HCT116 (cell line): ENCODE measurements at regions not wholly inside any gene's neighbourhood (a gene's known extent, or its start where the extent isn't known, plus 50 kb on each side); places are given as distances from the start of the nearest gene placed in this dataset.

Experiments
- ATAC-seq: fragments of 200-7000 bp; cut with Tn5 transposase; 2 replicates; pipeline ENCODE4 v1.9.1; 2020; ENCODE audit warnings: mild to moderate bottlenecking, moderate library complexity
- BruUV-seq: library from RNA; stranded (reverse); fragments of 400-500 nt; replicated peaks from 2 replicates; lab custom pipeline; 2021; lab: Mats Ljungman, UMichigan
- CTCF ChIA-PET: fragments of 300-600 bp; sonication (Branson Sonifier 250); formaldehyde crosslinking; loops from one replicate; lab custom pipeline; 2021; ENCODE audit warnings: antibody characterized with exemption; lab: Charles Lee
- POLR2A ChIA-PET: fragments of 300-600, 350-600 bp; sonication (Branson Sonifier 250); formaldehyde crosslinking; loops from one replicate; lab custom pipeline; 2021; ENCODE audit warnings: antibody characterized with exemption; lab: Charles Lee
- RAD21 ChIA-PET, 2 experiments: fragments of 300-600 bp; sonication (Branson Sonifier 250); formaldehyde crosslinking; loops; one replicate each; lab custom pipeline; 2023; ENCODE audit warnings: low total read pairs in 2 of 2; ENCODE audit not compliant: uncharacterized antibody in 2 of 2, unreplicated experiment in 2 of 2, low non-redundant PET in 1 of 2; lab: Charles Lee
- DNase-seq: peaks from one replicate; pipeline ENCODE4 v3.0.0-alpha.2; 2010; ENCODE audit warnings: low read depth, low spot score
- H2AFZ ChIP-seq: fragments of 200-600 bp; shearing (Covaris generic), sonication (generic); 2 replicates; pipeline ENCODE4 v1.6.1; 2017; ENCODE audit warnings: low read depth, mixed run types, mixed read lengths, antibody characterized with exemption, low read length; ENCODE audit not compliant: poor library complexity, severe bottlenecking
- H3K27ac ChIP-seq: 2 replicates; pipeline ENCODE4 v1.5.1; 2012; ENCODE audit warnings: low read depth, low read length
- H3K27me3 ChIP-seq: fragments of 200-600 bp; sonication (generic); 2 replicates; pipeline ENCODE4 v1.6.1; 2016; ENCODE audit warnings: mixed run types, low read length, mixed read lengths; ENCODE audit not compliant: insufficient read depth
- H3K36me3 ChIP-seq, 2 experiments: fragments of 200-500 bp in 1 of 2; fragments of 200-600 bp in 1 of 2; sonication (Bioruptor generic) in 1 of 2; sonication (generic) in 1 of 2; 2 replicates each; pipeline versions ENCODE4 v1.5.1 to v1.6.1; 2014 to 2016; ENCODE audit warnings: low read length in 2 of 2, inconsistent platforms in 1 of 2, mixed read lengths in 1 of 2, mixed run types in 1 of 2; ENCODE audit not compliant: insufficient read depth in 2 of 2, control insufficient read depth in 1 of 2
- H3K4me1 ChIP-seq, 2 experiments: fragments of 200-600 bp in 1 of 2; sonication (generic) in 1 of 2; 2 replicates each; pipeline versions ENCODE4 v1.5.1 to v1.6.1; 2012 to 2017; ENCODE audit warnings: low read length in 2 of 2, inconsistent platforms in 1 of 2, mild to moderate bottlenecking in 1 of 2, mixed read lengths in 1 of 2, mixed run types in 1 of 2, moderate library complexity in 1 of 2; ENCODE audit not compliant: insufficient read depth in 2 of 2, control insufficient read depth in 1 of 2
- H3K4me2 ChIP-seq: fragments of 200-600 bp; sonication (generic); 2 replicates; pipeline ENCODE4 v1.6.1; 2017; ENCODE audit warnings: mixed run types, low read length, mixed read lengths
- H3K4me3 ChIP-seq, 2 experiments: fragments of 200-600 bp in 1 of 2; sonication (generic) in 1 of 2; replicated peaks in 1 of 2; 2 replicates each; pipeline ENCODE4 v1.5.1; 2011 to 2016; ENCODE audit warnings: low read length in 2 of 2, control low read depth in 1 of 2, low read depth in 1 of 2, mild to moderate bottlenecking in 1 of 2, mixed read lengths in 1 of 2, mixed run types in 1 of 2
- H3K79me2 ChIP-seq: fragments of 200-600 bp; sonication (generic); 2 replicates; pipeline ENCODE4 v1.6.1; 2017; ENCODE audit warnings: mild to moderate bottlenecking, mixed run types, low read length, moderate library complexity, mixed read lengths; ENCODE audit not compliant: insufficient read depth
- H3K9ac ChIP-seq: fragments of 200-600 bp; sonication (generic); 2 replicates; pipeline ENCODE4 v1.6.1; 2016; ENCODE audit warnings: low read length, mixed read lengths
- H3K9me2 ChIP-seq: fragments of 200-600 bp; sonication (generic), shearing (Covaris generic); 2 replicates; pipeline ENCODE4 v1.6.1; 2017; ENCODE audit warnings: mixed run types, mild to moderate bottlenecking, moderate library complexity; ENCODE audit not compliant: insufficient read depth
- H3K9me3 ChIP-seq, 2 experiments: fragments of 200-500 bp in 1 of 2; fragments of 200-600 bp in 1 of 2; sonication (Bioruptor generic) in 1 of 2; sonication (generic) in 1 of 2; 2 replicates each; pipeline ENCODE4 v1.6.1; 2014 to 2017; ENCODE audit warnings: low read length in 2 of 2, mixed read lengths in 2 of 2, inconsistent platforms in 1 of 2, low read depth in 1 of 2, mild to moderate bottlenecking in 1 of 2, mixed run types in 1 of 2, moderate library complexity in 1 of 2; ENCODE audit not compliant: control insufficient read depth in 1 of 2, insufficient read depth in 1 of 2
- H4K20me1 ChIP-seq: fragments of 200-600 bp; sonication (generic), shearing (Covaris generic); 2 replicates; pipeline ENCODE4 v1.6.1; 2017; ENCODE audit warnings: mixed run types, mild to moderate bottlenecking, moderate library complexity; ENCODE audit not compliant: insufficient read depth
- CBX3 ChIP-seq: IDR thresholded peaks from 2 replicates; pipeline ENCODE4 v1.6.1; 2012; ENCODE audit warnings: low read depth
- CEBPB ChIP-seq: IDR thresholded peaks from 2 replicates; pipeline ENCODE4 v1.6.1; 2012; ENCODE audit warnings: low read depth
- EGR1 ChIP-seq: IDR thresholded peaks from 2 replicates; pipeline ENCODE4 v1.6.1; 2012; ENCODE audit warnings: low read depth
- EZH2phosphoT487 ChIP-seq: fragments of 200-600 bp; IDR thresholded peaks from 2 replicates; pipeline ENCODE4 v1.6.1; 2018; ENCODE audit warnings: antibody characterized with exemption, borderline replicate concordance
- JUND ChIP-seq: IDR thresholded peaks from 2 replicates; pipeline ENCODE4 v1.6.1; 2012
- POLR2AphosphoS5 ChIP-seq: IDR thresholded peaks from 2 replicates; pipeline ENCODE4 v1.6.1; 2011; ENCODE audit warnings: mild to moderate bottlenecking, low read depth, low read length, moderate library complexity
- RAD21 ChIP-seq: IDR thresholded peaks from 2 replicates; pipeline ENCODE4 v1.6.1; 2012; ENCODE audit warnings: low read depth, mild to moderate bottlenecking
- REST ChIP-seq: IDR thresholded peaks from 2 replicates; pipeline ENCODE4 v1.6.1; 2012; ENCODE audit warnings: low read depth
- SIN3A ChIP-seq: IDR thresholded peaks from 2 replicates; pipeline ENCODE4 v1.6.1; 2012; ENCODE audit warnings: low read depth
- TCF7L2 ChIP-seq: IDR thresholded peaks from 2 replicates; pipeline ENCODE4 v1.7.0; 2011; ENCODE audit warnings: borderline replicate concordance, inconsistent platforms; ENCODE audit not compliant: insufficient read depth, insufficient read length; ENCODE audit errors: extremely low read depth
- YY1 ChIP-seq: IDR thresholded peaks from 2 replicates; pipeline ENCODE4 v1.6.1; 2011; ENCODE audit warnings: low read length, low read depth, moderate library complexity, mild to moderate bottlenecking; ENCODE audit not compliant: insufficient replicate concordance; ENCODE audit errors: extremely low read depth
- ZBTB33 ChIP-seq: IDR thresholded peaks from 2 replicates; pipeline ENCODE4 v1.6.1; 2011; ENCODE audit warnings: mild to moderate bottlenecking, low read length, moderate library complexity; ENCODE audit not compliant: insufficient replicate concordance; ENCODE audit errors: extremely low read depth
- intact Hi-C: fragments of 100-400 bp; cut with micrococcal nuclease; formaldehyde crosslinking; loops from 2 replicates; pipeline ENCODE4 v1.10.0; 2022

- no peaks in the 10 kb centered on the region for H3K79me2 ChIP-seq
- ATAC-seq (no peak), DNase-seq (no peak)
- CTCF ChIA-PET = no interaction called here
- no peak overlapping the region for H3K9ac ChIP-seq
- H3K27me3 ChIP-seq = no peaks in the 10 kb centered on the region
- H3K9me3 ChIP-seq = no peaks in the 10 kb centered on the region
- no peak overlapping the region for H3K4me3 ChIP-seq
- RAD21 ChIA-PET = no interaction called here
- no peaks in the 10 kb centered on the region for H3K9me2 ChIP-seq
- H3K4me2 ChIP-seq = no peak overlapping the region
- no peak for TF ChIP-seq REST
- no peak for TF ChIP-seq JUND
- TF ChIP-seq CEBPB = no peak
- no peak for TF ChIP-seq EZH2phosphoT487
- TF ChIP-seq ZBTB33 = no peak
- no peak for TF ChIP-seq POLR2AphosphoS5
- no peak for TF ChIP-seq CBX3
- no peak for TF ChIP-seq TCF7L2
- TF ChIP-seq SIN3A = no peak
- no peak for TF ChIP-seq YY1
- TF ChIP-seq EGR1 = no peak
- TF ChIP-seq RAD21 = no peak
- H3K27ac ChIP-seq = no peak overlapping the region
- intact Hi-C loops = no loop called here
- POLR2A ChIA-PET = no interaction called here
- no peaks in the 10 kb centered on the region for H3K4me1 ChIP-seq
- BruUV-seq = no TSS peak
- no peak overlapping the region for H2AFZ ChIP-seq
- no peaks in the 10 kb centered on the region for H3K36me3 ChIP-seq
- no peaks in the 10 kb centered on the region for H4K20me1 ChIP-seq
Measured at GRCh38 chr3:192031941-192032340, 571.0 kb downstream of the PYDC2 start.
